ENCODE measurements at regions not wholly inside any gene's neighbourhood (a gene's known extent, or its start where the extent isn't known, plus 50 kb on each side); places are given as distances from the start of the nearest gene placed in this dataset.
"Not testable (repeated sequence)": the region's sequence is repeated elsewhere in the genome, so short reads cannot be mapped to it uniquely, and the experiment has no call there.

GRCh38 chrX:92081250-92081649, 302.1 kb downstream of the PCDH11X start:
- DNase-seq (ENCODE audit: low spot score); CTCF ChIA-PET; POLR2A ChIA-PET (ENCODE audit: low non-redundant PET); H3K27ac ChIP-seq: not testable (repeated sequence)

GRCh38 chrX:92090756-92091155, 311.6 kb downstream of the PCDH11X start:
- CTCF ChIA-PET: not testable (repeated sequence)

GRCh38 chrX:92098136-92098535, 319.0 kb downstream of the PCDH11X start:
- CTCF ChIA-PET; H3K27ac ChIP-seq; POLR2A ChIA-PET (ENCODE audit: low non-redundant PET); DNase-seq (ENCODE audit: low spot score): not testable (repeated sequence)

More at GRCh38 chrX:92090756-92091155, 311.6 kb downstream of the PCDH11X start:
- POLR2A ChIA-PET (ENCODE audit: low non-redundant PET); DNase-seq (ENCODE audit: low spot score); H3K27ac ChIP-seq: not testable (repeated sequence)

GRCh38 chrX:92100095-92100494, 320.9 kb downstream of the PCDH11X start:
- DNase-seq (ENCODE audit: low spot score); CTCF ChIA-PET; POLR2A ChIA-PET (ENCODE audit: low non-redundant PET); H3K27ac ChIP-seq: not testable (repeated sequence)

- POLR2A ChIA-PET (ENCODE audit: low non-redundant PET); CTCF ChIA-PET; H3K27ac ChIP-seq; DNase-seq (ENCODE audit: low spot score): not testable (repeated sequence)
Measured at GRCh38 chrX:92105693-92106092, 326.5 kb downstream of the PCDH11X start.

- DNase-seq (ENCODE audit: low spot score); H3K27ac ChIP-seq; POLR2A ChIA-PET (ENCODE audit: low non-redundant PET); CTCF ChIA-PET: not testable (repeated sequence)
Measured at GRCh38 chrX:92106671-92107070, 327.5 kb downstream of the PCDH11X start.

GRCh38 chrX:92110410-92110911, 331.3 kb downstream of the PCDH11X start:
- H3K27ac ChIP-seq; CTCF ChIA-PET; POLR2A ChIA-PET (ENCODE audit: low non-redundant PET); DNase-seq (ENCODE audit: low spot score): not testable (repeated sequence)

- CTCF ChIA-PET; DNase-seq (ENCODE audit: low spot score); POLR2A ChIA-PET (ENCODE audit: low non-redundant PET): not testable (repeated sequence)
Measured at GRCh38 chrX:92117701-92118100, 338.5 kb downstream of the PCDH11X start.

GRCh38 chrX:92163035-92163434, 383.9 kb downstream of the PCDH11X start:
- DNase-seq (ENCODE audit: low spot score); POLR2A ChIA-PET (ENCODE audit: low non-redundant PET); CTCF ChIA-PET; H3K27ac ChIP-seq: not testable (repeated sequence)

More at GRCh38 chrX:92117701-92118100, 338.5 kb downstream of the PCDH11X start:
- H3K27ac ChIP-seq: not testable (repeated sequence)

GRCh38 chrX:92209936-92210335, 430.8 kb downstream of the PCDH11X start:
- ChIA-PET CTCF (no interaction called here), POLR2A (ENCODE audit: low non-redundant PET) (no interaction called here)
- no peak for TF ChIP-seq CTCF (conservative IDR thresholded peaks at IDR 0.05; ENCODE audit: low read depth)
- H3K27ac ChIP-seq: no peak overlapping the region
- DNase-seq (ENCODE audit: low spot score): no peak

GRCh38 chrX:92213786-92214185, 434.6 kb downstream of the PCDH11X start:
- CTCF ChIA-PET: no interaction called here
- H3K27ac ChIP-seq: no peak overlapping the region
- TF ChIP-seq CTCF (conservative IDR thresholded peaks at IDR 0.05; ENCODE audit: low read depth): no peak
- POLR2A ChIA-PET (ENCODE audit: low non-redundant PET): no interaction called here
- peak; percentile 11 for DNase-seq (ENCODE audit: low spot score)

- DNase-seq (ENCODE audit: low spot score); CTCF ChIA-PET: not testable (repeated sequence)
Measured at GRCh38 chrX:92215011-92215410, 435.8 kb downstream of the PCDH11X start.

More at GRCh38 chrX:92215011-92215410, 435.8 kb downstream of the PCDH11X start:
- POLR2A ChIA-PET (ENCODE audit: low non-redundant PET); H3K27ac ChIP-seq: not testable (repeated sequence)
